RCC 7860 (cell line): ENCODE measurements at regions not wholly inside any gene's neighbourhood (a gene's known extent, or its start where the extent isn't known, plus 50 kb on each side); places are given as distances from the start of the nearest gene placed in this dataset.

Experiments
- DNase-seq: peaks from one replicate; pipeline ENCODE4 v3.0.0-alpha.2; 2015; ENCODE audit warnings: low spot score
- FAIRE-seq: peaks from 2 replicates; lab custom pipeline; 2012; peaks lifted over from hg19 to GRCh38; lab: Jason Lieb, UNC

- FAIRE-seq (no peak), DNase-seq (no peak)
Measured at GRCh38 chr2:33785201-33786106, 186.4 kb upstream of the FAM98A start.

- no peak for FAIRE-seq
- no peak for DNase-seq
Measured at GRCh38 chr2:33784488-33784887, 185.4 kb upstream of the FAM98A start.

- no peak for FAIRE-seq
- DNase-seq: no peak
Measured at GRCh38 chr2:33782395-33783230, 183.5 kb upstream of the FAM98A start.

GRCh38 chr2:33777786-33778185 lies 178.7 kb upstream of the FAM98A start:
- no peak for FAIRE-seq

GRCh38 chr2:33775306-33775705 lies 176.2 kb upstream of the FAM98A start:
- no peak for FAIRE-seq
- no peak for DNase-seq

More at GRCh38 chr2:33777786-33778185, 178.7 kb upstream of the FAM98A start:
- no peak for DNase-seq

GRCh38 chr2:33770023-33770422 lies 170.9 kb upstream of the FAM98A start:
- FAIRE-seq (no peak), DNase-seq (no peak)

- no peak for FAIRE-seq
- no peak for DNase-seq
Measured at GRCh38 chr2:33766175-33766574, 167.1 kb upstream of the FAM98A start.

- FAIRE-seq (no peak), DNase-seq (no peak)
Measured at GRCh38 chr2:33765122-33765521, 166.0 kb upstream of the FAM98A start.

- FAIRE-seq: no peak
- DNase-seq: no peak
Measured at GRCh38 chr2:33764551-33764950, 165.5 kb upstream of the FAM98A start.

GRCh38 chr2:33763671-33764310 lies 164.7 kb upstream of the FAM98A start:
- DNase-seq: no peak
- no peak for FAIRE-seq

GRCh38 chr2:33762636-33763035 lies 163.5 kb upstream of the FAM98A start:
- DNase-seq (no peak), FAIRE-seq (no peak)

GRCh38 chr2:33746208-33746800 lies 147.2 kb upstream of the FAM98A start:
- FAIRE-seq: no peak

GRCh38 chr2:33735096-33735495 lies 136.0 kb upstream of the FAM98A start:
- no peak for FAIRE-seq
- no peak for DNase-seq

More at GRCh38 chr2:33746208-33746800, 147.2 kb upstream of the FAM98A start:
- no peak for DNase-seq

GRCh38 chr2:33730804-33731203 lies 131.7 kb upstream of the FAM98A start:
- no peak for FAIRE-seq
- no peak for DNase-seq

GRCh38 chr2:33730193-33730592 lies 131.1 kb upstream of the FAM98A start:
- FAIRE-seq (no peak), DNase-seq (no peak)

- FAIRE-seq: no peak
- DNase-seq: no peak
Measured at GRCh38 chr2:33729353-33729752, 130.3 kb upstream of the FAM98A start.

- FAIRE-seq (no peak), DNase-seq (no peak)
Measured at GRCh38 chr2:33728106-33728505, 129.0 kb upstream of the FAM98A start.

GRCh38 chr2:33727361-33728032 lies 128.4 kb upstream of the FAM98A start:
- DNase-seq (no peak), FAIRE-seq (no peak)

GRCh38 chr2:33726415-33726814 lies 127.3 kb upstream of the FAM98A start:
- FAIRE-seq (no peak), DNase-seq (no peak)

GRCh38 chr2:33723329-33723728 lies 124.2 kb upstream of the FAM98A start:
- FAIRE-seq (no peak), DNase-seq (no peak)
